ENCODE measurements at regions not wholly inside any gene's neighbourhood (a gene's known extent, or its start where the extent isn't known, plus 50 kb on each side); places are given as distances from the start of the nearest gene placed in this dataset.

DNA sequence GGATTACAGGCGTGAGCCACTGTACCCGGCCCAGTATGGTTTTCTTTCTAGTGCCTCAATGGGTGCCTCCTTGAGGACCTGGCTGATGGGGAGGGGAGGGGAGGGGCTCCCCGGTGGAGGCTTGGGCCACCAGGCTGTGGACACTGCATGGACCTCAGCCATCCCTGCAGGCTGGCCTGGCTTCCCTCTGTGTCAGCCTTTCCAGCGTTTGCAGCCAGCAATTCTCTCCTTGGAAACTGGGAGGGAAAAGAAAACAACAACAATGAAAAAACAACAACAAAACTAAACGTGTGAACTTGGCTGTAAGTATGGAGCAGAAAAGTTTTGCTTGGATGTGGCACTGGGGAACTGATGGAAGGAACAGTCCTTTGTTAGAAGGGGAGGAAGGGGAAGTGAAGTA lies 159.3 kb downstream of the GLI2 start:
- no peaks in the 10 kb centered on the region for H3K4me1 Mint-ChIP-seq
- H3K4me3 Mint-ChIP-seq, result no peak overlapping the region
- no peak for DNase-seq
- H3K27me3 Mint-ChIP-seq, result no peaks in the 10 kb centered on the region
- no peaks in the 10 kb centered on the region for H3K9me3 Mint-ChIP-seq
- ChIA-PET CTCF (no interaction called here), POLR2A (no interaction called here)
- no peaks in the 10 kb centered on the region for H3K36me3 Mint-ChIP-seq (ENCODE audit: low read depth)
- H3K27ac Mint-ChIP-seq, result no peak overlapping the region

DNA sequence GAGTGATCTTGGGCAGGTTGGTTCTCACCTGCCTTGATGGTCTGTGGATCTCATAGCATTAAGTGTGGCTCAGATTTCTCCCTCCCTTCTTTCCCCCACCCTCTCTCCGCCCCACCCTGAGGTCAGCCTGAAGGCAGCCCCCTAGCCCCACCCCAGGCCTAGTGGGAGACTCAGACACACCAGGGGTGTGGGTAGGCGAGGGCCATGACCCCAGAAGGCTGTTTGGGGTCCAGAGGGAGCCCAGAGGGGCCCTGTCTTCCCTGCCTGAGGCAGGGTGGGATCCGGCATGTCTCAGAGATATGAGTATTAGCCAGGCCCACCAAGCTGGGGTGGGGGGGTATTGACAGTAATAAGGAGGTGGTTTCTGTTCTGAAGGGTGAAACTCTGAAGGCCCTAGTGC lies 160.5 kb downstream of the GLI2 start:
- H3K36me3 Mint-ChIP-seq (ENCODE audit: low read depth), result no peaks in the 10 kb centered on the region
- no peaks in the 10 kb centered on the region for H3K9me3 Mint-ChIP-seq
- DNase-seq, result no peak
- H3K27me3 Mint-ChIP-seq, result no peaks in the 10 kb centered on the region
- CTCF ChIA-PET, result no interaction called here
- no peak overlapping the region for H3K4me3 Mint-ChIP-seq
- no peak overlapping the region for H3K27ac Mint-ChIP-seq
- no peaks in the 10 kb centered on the region for H3K4me1 Mint-ChIP-seq
- POLR2A ChIA-PET, result no interaction called here

DNA sequence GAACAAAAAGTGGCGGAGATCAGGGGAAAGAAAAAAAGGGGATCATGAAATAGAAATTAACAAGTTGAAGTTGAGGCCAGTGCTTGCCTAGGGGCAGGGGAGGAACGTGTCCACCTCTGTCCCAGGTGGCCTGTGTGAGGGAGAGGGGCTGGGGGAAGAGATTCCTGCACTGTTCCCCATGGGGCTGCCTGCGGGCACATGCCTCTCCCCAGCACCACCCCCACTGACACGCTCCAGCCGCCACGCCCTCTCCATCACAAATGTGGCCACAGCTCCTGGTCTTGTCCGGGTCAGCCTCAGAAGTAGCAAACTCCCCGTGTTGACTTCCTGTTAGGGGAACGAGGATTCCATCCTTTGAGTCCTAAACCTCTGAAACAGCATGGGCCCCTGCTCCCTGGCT lies 161.2 kb downstream of the GLI2 start:
- Mint-ChIP-seq H3K27me3 (no peaks in the 10 kb centered on the region), H3K4me1 (no peaks in the 10 kb centered on the region), H3K4me3 (no peak overlapping the region), H3K36me3 (ENCODE audit: low read depth) (no peaks in the 10 kb centered on the region), H3K27ac (no peak overlapping the region), H3K9me3 (no peaks in the 10 kb centered on the region)
- no peak for DNase-seq
- ChIA-PET POLR2A (no interaction called here), CTCF (no interaction called here)

DNA sequence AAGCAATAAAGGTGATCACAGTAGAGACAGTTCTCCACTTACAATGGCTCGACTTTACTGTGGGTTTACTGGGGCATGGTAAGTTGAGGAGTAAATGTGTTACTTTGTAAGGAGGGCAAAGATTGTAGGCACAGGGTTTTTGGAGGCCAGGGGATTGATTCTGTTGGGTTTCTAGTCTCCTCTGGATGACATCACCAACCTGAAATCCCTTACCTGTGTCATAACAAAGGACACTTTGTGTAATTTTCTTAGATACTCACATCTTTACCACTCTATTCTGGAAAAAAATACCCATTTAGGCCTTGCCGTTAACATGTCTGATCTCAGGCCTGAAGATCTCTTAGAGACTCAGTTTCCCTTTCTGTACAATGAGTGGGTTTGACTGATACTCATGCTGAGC lies 161.7 kb downstream of the GLI2 start:
- no peaks in the 10 kb centered on the region for H3K27me3 Mint-ChIP-seq
- no peaks in the 10 kb centered on the region for H3K9me3 Mint-ChIP-seq
- no peaks in the 10 kb centered on the region for H3K4me1 Mint-ChIP-seq
- no peak overlapping the region for H3K4me3 Mint-ChIP-seq
- DNase-seq, result no peak
- ChIA-PET POLR2A (no interaction called here), CTCF (no interaction called here)
- no peaks in the 10 kb centered on the region for H3K36me3 Mint-ChIP-seq (ENCODE audit: low read depth)
- no peak overlapping the region for H3K27ac Mint-ChIP-seq

DNA sequence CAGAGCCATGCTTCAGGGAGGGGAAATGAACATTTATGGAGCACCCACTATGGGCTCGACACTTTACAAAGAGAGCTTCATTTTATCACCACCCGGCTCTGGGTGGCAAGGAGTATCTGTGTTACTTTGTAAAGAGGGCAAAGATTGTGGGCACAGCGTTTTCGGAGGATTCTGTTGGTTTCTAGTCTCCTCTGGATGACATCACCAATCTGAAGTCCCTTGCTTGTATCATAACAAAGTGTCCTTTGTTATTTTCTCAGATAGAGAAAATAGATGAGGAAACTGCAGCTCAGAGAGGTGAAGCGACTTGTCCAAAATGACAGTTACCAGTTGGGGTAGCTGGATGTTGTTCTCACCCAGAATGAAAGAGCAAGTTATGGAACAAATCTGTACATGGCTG lies 162.8 kb downstream of the GLI2 start:
- H3K36me3 Mint-ChIP-seq (ENCODE audit: low read depth), result no peaks in the 10 kb centered on the region
- CTCF ChIA-PET, result no interaction called here
- H3K4me3 Mint-ChIP-seq, result no peak overlapping the region
- DNase-seq, result no peak
- H3K27ac Mint-ChIP-seq, result no peak overlapping the region
- POLR2A ChIA-PET, result no interaction called here
- peaks cover 2% of the 10 kb centered on the region for H3K27me3 Mint-ChIP-seq
- H3K9me3 Mint-ChIP-seq, result no peaks in the 10 kb centered on the region
- no peaks in the 10 kb centered on the region for H3K4me1 Mint-ChIP-seq

DNA sequence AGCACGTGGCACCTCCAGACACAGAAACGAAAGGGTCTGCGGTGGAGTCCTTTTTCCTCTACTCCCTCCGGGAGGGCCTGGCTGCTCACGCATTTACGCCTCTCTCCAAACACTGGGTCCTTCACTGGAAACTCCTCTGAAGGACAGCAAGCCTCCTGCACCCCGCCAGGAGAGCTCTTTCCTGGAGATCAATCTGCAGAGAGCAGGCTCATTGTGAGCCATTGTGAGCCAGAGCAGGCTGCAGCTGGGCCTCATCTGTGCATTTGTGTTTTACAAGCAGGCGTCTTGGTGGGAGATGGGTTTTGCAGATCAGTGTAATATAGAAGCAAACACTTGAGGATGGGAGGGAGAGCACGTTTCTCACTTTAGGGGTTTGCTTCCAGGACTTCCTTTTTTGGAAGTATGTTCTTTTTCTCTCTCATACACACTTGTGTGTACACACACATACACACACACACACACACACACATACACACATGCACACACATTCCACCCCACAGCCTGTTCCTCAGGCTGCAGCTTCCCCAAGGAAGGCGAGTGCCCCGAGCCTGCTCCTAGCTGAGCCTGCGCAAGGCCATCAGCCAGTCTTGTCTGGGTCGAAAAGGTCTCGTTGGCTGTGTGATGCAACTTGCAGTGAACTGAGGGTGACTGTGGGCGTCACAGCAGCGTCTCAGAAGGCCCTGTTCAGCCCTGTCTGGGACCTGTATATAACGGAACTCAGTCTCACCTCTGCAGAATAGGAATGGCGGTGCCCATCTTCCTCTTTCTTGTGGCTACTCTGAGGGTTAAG lies 163.5 kb downstream of the GLI2 start:
- POLR2A ChIA-PET, result no interaction called here
- H3K4me3 Mint-ChIP-seq, result no peak overlapping the region
- no peaks in the 10 kb centered on the region for H3K9me3 Mint-ChIP-seq

DNA sequence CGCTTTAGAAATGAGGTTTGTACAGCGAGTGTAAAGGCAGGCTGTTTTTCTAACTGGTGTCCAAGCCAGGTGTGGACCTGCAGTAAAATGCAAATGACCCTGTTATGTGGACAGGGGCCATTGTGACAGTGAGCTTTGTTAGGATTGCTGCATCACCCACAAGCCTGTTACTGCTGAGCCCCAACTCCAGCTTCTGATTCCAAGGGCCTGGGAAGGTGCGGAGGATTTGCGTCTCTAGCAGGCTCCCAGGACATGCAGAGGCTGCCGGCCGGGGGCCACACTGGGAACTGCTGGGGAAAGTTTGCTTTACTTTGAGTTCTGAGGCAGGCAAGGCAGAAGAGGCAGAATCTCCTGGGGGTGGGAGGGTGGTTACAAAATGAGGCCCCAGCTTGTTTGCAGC lies 164.1 kb downstream of the GLI2 start:
- Mint-ChIP-seq H3K4me1 (no peaks in the 10 kb centered on the region), H3K4me3 (no peak overlapping the region), H3K27ac (no peak overlapping the region), H3K9me3 (no peaks in the 10 kb centered on the region), H3K36me3 (ENCODE audit: low read depth) (no peaks in the 10 kb centered on the region), H3K27me3 (peaks cover 2% of the 10 kb centered on the region)
- CTCF ChIA-PET, result no interaction called here
- POLR2A ChIA-PET, result no interaction called here
- no peak for DNase-seq

More for the DNA sequence above, 163.5 kb downstream of the GLI2 start:
- DNase-seq, result no peak
- Mint-ChIP-seq H3K4me1 (no peaks in the 10 kb centered on the region), H3K27ac (no peak overlapping the region), H3K36me3 (ENCODE audit: low read depth) (no peaks in the 10 kb centered on the region), H3K27me3 (peaks cover 2% of the 10 kb centered on the region)
- CTCF ChIA-PET, result no interaction called here

DNA sequence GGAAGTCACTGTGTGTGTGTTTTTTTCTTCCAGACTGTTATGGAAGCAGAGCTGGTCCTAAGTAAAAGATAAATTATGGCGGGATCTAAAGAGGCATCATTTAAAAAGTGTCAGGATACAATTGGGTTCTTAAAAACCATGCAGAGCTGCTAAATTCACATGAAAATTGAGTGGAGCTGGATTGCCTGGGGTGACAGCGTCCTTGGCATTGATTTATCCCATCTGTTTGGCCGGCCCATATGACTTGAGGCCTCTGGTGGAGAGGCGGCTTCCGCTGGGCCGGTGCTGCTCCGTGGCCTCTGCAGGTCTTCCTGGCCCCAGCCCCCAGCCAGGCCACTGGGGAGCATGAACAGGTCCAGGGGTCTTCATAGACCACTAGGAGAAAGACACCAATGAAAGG lies 165.5 kb downstream of the GLI2 start:
- DNase-seq, result no peak
- H3K27me3 Mint-ChIP-seq, result peaks cover 2% of the 10 kb centered on the region
- POLR2A ChIA-PET, result no interaction called here
- CTCF ChIA-PET, result no interaction called here
- H3K4me3 Mint-ChIP-seq, result no peak overlapping the region
- H3K27ac Mint-ChIP-seq, result no peak overlapping the region
- no peaks in the 10 kb centered on the region for H3K9me3 Mint-ChIP-seq
- no peaks in the 10 kb centered on the region for H3K4me1 Mint-ChIP-seq
- H3K36me3 Mint-ChIP-seq (ENCODE audit: low read depth), result no peaks in the 10 kb centered on the region

DNA sequence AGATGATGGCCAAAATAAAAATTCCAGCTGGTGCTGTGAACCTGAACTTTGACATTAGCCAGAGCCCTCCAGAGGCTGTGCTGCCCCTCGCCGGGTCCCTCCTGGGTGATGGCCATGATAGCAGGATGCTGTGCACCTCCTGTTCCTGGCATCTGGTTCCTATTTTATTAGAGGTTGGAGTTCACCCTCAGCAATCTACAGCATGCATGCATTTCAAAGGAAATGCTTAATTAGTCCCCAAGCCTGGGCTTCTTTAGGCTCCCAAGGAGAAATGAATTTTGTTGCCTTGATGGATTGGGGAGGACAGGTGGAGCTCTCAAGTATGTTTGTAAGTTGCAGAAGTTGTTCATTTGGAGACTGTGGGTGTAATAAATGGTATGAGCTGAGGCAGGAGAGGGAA lies 166.9 kb downstream of the GLI2 start:
- DNase-seq, result no peak
- Mint-ChIP-seq H3K27ac (no peak overlapping the region), H3K4me1 (no peaks in the 10 kb centered on the region), H3K27me3 (peaks cover 2% of the 10 kb centered on the region), H3K4me3 (no peak overlapping the region), H3K36me3 (ENCODE audit: low read depth) (no peaks in the 10 kb centered on the region), H3K9me3 (no peaks in the 10 kb centered on the region)
- CTCF ChIA-PET, result no interaction called here
- POLR2A ChIA-PET, result no interaction called here

DNA sequence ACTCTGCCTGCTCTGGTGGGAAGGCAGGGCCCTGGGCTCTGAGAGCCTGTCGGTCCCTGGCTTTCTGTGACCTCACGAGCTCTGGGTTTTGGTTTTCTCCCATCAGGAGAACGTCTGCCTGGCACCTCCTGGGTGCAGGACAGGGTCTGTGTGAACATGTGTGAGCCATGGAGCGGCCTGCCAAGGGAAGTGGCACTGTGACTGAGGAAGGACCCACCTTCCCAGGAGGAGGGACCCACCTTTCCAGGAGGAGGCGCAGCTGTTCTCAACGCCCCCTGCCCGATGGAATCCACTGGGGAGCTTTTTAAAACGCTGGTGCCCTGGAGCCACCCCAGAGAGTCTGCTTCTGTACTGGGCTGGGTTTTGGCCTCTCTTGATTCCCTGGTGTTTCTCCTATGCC lies 168.7 kb downstream of the GLI2 start:
- no peaks in the 10 kb centered on the region for H3K9me3 Mint-ChIP-seq
- H3K27me3 Mint-ChIP-seq, result peaks cover 2% of the 10 kb centered on the region
- H3K27ac Mint-ChIP-seq, result no peak overlapping the region
- H3K4me1 Mint-ChIP-seq, result no peaks in the 10 kb centered on the region
- H3K36me3 Mint-ChIP-seq (ENCODE audit: low read depth), result no peaks in the 10 kb centered on the region
- H3K4me3 Mint-ChIP-seq, result no peak overlapping the region
- ChIA-PET POLR2A (no interaction called here), CTCF (no interaction called here)
- DNase-seq, result no peak

DNA sequence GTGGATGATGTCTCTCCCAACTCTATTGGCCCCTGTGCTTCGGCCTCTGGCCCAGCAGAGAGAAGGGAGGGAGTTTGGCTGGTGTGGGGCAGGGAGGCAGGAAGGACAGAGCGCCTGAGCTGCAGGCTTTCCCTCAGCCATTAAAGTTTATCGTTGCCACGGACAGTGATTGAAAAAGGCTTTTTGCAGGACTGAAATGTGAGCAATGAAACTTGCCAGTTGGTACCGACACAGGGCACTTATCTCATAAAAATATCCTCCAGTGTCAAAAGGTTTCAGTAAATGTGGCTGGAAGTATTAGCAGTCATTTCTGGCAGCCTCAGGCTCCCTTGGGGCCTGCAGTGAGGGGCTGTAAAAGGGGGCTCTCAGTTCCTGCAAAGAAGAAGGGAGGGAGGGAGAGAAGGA lies 169.2 kb downstream of the GLI2 start:
- H3K9me3 Mint-ChIP-seq, result no peaks in the 10 kb centered on the region
- no peaks in the 10 kb centered on the region for H3K36me3 Mint-ChIP-seq (ENCODE audit: low read depth)
- H3K4me1 Mint-ChIP-seq, result no peaks in the 10 kb centered on the region
- no peak overlapping the region for H3K4me3 Mint-ChIP-seq
- CTCF ChIA-PET, result no interaction called here
- no peak for DNase-seq
- peaks cover 2% of the 10 kb centered on the region for H3K27me3 Mint-ChIP-seq
- no peak overlapping the region for H3K27ac Mint-ChIP-seq
- POLR2A ChIA-PET, result no interaction called here

DNA sequence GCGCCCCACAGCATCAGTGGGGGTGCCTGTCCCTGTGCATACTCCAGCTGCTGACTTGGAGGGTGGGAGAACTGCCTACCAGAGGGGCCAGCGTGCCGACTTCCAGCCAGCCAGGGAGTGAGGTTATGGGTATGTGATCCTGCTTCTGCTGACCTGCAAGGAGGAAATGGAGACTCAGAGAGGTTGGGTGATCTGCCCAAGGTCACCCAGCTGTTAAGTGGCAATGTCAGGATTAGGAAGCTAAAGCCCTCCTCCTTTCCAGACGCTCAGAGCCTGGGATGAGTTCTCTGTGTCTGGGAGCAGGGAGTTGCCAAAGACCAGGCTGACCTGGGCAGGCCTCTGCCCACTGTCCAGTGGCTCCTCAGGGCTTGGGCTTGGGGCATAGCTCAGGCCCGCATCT lies 169.6 kb downstream of the GLI2 start:
- peaks cover 2% of the 10 kb centered on the region for H3K27me3 Mint-ChIP-seq
- H3K4me1 Mint-ChIP-seq, result no peaks in the 10 kb centered on the region
- CTCF ChIA-PET, result no interaction called here
- H3K9me3 Mint-ChIP-seq, result no peaks in the 10 kb centered on the region
- POLR2A ChIA-PET, result no interaction called here
- H3K36me3 Mint-ChIP-seq (ENCODE audit: low read depth), result no peaks in the 10 kb centered on the region
- no peak overlapping the region for H3K4me3 Mint-ChIP-seq
- DNase-seq, result no peak
- no peak overlapping the region for H3K27ac Mint-ChIP-seq

DNA sequence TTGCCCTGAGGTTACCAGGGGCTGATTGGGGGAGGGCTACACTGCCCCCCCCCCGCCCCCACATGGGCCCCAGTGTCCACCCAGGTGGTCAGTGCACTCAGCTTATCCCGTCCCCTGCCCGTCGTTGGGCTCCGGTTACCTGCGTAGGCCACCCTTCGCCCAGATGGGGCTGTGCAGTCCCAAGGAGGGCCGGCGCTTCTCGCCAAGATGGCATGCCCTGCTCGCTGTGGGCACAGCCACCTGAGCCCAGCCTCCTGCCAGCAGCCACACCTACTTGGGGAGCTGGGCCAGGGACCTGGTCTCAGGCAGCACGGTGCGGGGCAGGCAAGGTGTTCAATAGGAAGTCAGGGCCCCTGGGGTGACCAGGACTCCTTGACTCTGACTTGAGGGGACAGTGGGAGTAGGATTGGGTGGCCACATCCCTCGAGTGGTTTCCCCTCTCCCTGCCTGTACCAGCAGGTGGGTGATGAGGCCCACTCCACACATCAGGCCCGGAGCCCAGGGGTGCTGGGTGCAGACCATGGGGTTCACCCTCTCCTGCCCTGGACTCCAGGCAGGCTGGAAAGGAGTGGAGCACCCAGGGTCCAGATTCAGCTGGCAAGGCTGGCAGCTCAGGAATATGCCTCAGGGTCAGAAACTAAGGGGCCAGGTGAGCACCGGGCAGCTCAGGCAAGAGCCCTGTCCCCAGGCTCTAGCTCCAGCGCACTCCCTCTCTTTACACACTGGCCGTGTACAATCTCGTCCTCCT lies 170.3 kb downstream of the GLI2 start:
- Mint-ChIP-seq H3K9me3 (no peaks in the 10 kb centered on the region), H3K4me1 (no peaks in the 10 kb centered on the region), H3K27me3 (peaks cover 2% of the 10 kb centered on the region), H3K4me3 (no peak overlapping the region), H3K27ac (no peak overlapping the region), H3K36me3 (ENCODE audit: low read depth) (no peaks in the 10 kb centered on the region)
- ChIA-PET POLR2A (no interaction called here), CTCF (no interaction called here)
- no peak for DNase-seq

DNA sequence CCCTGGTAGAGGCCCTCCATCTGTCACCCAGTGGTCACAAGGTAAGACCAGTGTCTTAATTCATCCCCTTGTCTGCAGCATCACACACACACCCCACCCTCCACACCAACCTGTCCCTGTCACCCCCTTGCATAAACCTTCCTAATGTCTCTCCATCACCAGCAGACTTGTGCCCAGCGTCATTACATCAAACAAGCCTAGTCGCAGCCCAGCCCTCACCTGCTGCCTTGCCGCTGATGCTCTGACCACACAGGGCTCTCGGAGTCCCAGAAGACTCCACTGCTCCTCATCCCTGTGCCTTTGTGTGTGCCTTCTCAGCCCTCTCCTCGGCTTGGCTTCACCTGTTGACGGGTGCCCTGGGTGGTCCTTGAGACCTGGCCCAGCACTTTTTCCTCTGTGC lies 171.2 kb downstream of the GLI2 start:
- Mint-ChIP-seq H3K9me3 (no peaks in the 10 kb centered on the region), H3K36me3 (ENCODE audit: low read depth) (no peaks in the 10 kb centered on the region), H3K27ac (no peak overlapping the region), H3K27me3 (peaks cover 2% of the 10 kb centered on the region), H3K4me3 (no peak overlapping the region), H3K4me1 (no peaks in the 10 kb centered on the region)
- ChIA-PET CTCF (no interaction called here), POLR2A (no interaction called here)
- no peak for DNase-seq
